ENCODE measurements at regions not wholly inside any gene's neighbourhood (a gene's known extent, or its start where the extent isn't known, plus 50 kb on each side); places are given as distances from the start of the nearest gene placed in this dataset.
"Not testable (repeated sequence)": the region's sequence is repeated elsewhere in the genome, so short reads cannot be mapped to it uniquely, and the experiment has no call there.

GRCh38 chr20:12072221-12072953 is 154.7 kb downstream of the BTBD3 start:
- H3K4me1 Mint-ChIP-seq (ENCODE audit: low read depth), result no peaks in the 10 kb centered on the region
- DNase-seq, result no peak
- no peak for ATAC-seq
- no peak overlapping the region for H3K4me3 Mint-ChIP-seq
- H3K9me3 Mint-ChIP-seq, result no peaks in the 10 kb centered on the region
- H3K27me3 Mint-ChIP-seq (ENCODE audit: low read depth), result no peaks in the 10 kb centered on the region
- H3K36me3 Mint-ChIP-seq (ENCODE audit: insufficient read depth), result no peaks in the 10 kb centered on the region

DNA sequence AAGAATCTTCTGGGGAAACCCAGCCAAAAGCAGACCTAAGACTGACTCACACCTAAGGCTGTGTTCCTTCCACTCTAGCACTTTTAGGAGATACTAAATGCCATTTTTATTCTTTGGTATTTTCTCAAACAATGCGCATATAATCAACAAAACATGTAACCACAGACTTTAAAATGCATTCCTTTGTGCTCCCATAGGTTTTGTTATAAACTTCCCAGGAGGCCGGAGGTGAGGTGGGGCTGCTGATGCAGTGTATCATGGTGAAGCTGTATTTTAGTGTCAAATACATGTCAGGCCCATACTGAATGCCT is 155.2 kb downstream of the BTBD3 start:
- Mint-ChIP-seq H3K9me3 (no peaks in the 10 kb centered on the region), H3K36me3 (ENCODE audit: insufficient read depth) (no peaks in the 10 kb centered on the region), H3K4me1 (ENCODE audit: low read depth) (no peaks in the 10 kb centered on the region), H3K4me3 (no peak overlapping the region), H3K27me3 (ENCODE audit: low read depth) (no peaks in the 10 kb centered on the region)
- ATAC-seq (no peak), DNase-seq (no peak)

- Mint-ChIP-seq H3K4me3 (no peak overlapping the region), H3K36me3 (ENCODE audit: insufficient read depth) (no peaks in the 10 kb centered on the region), H3K4me1 (ENCODE audit: low read depth) (no peaks in the 10 kb centered on the region), H3K27me3 (ENCODE audit: low read depth) (no peaks in the 10 kb centered on the region), H3K9me3 (no peaks in the 10 kb centered on the region)
- DNase-seq (no peak), ATAC-seq (no peak)
These were observed 156.5 kb downstream of the BTBD3 start for GRCh38 chr20:12074111-12074655.

- Mint-ChIP-seq H3K4me3 (no peak overlapping the region), H3K4me1 (ENCODE audit: low read depth) (no peaks in the 10 kb centered on the region), H3K9me3 (no peaks in the 10 kb centered on the region), H3K36me3 (ENCODE audit: insufficient read depth) (no peaks in the 10 kb centered on the region), H3K27me3 (ENCODE audit: low read depth) (no peaks in the 10 kb centered on the region)
- ATAC-seq (no peak), DNase-seq (no peak)
These were observed 158.5 kb downstream of the BTBD3 start for GRCh38 chr20:12076200-12076599.

DNA sequence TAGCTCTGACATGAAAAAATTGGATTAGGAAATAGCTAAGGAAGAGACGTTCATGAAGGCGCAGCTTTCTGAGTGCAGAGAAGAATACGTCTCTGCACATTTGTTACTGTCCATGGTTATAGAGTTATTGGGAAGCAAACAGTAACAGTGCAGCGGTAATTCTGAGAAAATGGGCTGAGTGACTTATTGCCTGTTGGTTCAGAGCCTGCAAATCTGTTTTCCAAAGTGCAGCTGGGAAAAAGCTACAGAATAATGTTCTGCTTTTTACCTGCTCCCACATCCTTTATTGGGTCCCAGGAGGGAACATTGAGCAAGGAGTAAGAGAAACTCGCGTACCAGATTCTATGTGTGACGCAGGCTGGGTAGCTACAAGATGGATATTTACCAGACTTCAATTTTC is 160.2 kb downstream of the BTBD3 start:
- H3K36me3 Mint-ChIP-seq (ENCODE audit: insufficient read depth), result no peaks in the 10 kb centered on the region
- no peaks in the 10 kb centered on the region for H3K4me1 Mint-ChIP-seq (ENCODE audit: low read depth)
- H3K9me3 Mint-ChIP-seq, result no peaks in the 10 kb centered on the region
- no peak for DNase-seq
- no peak overlapping the region for H3K4me3 Mint-ChIP-seq
- no peaks in the 10 kb centered on the region for H3K27me3 Mint-ChIP-seq (ENCODE audit: low read depth)
- ATAC-seq, result no peak

- Mint-ChIP-seq H3K4me3 (no peak overlapping the region), H3K9me3 (no peaks in the 10 kb centered on the region), H3K4me1 (ENCODE audit: low read depth) (no peaks in the 10 kb centered on the region), H3K36me3 (ENCODE audit: insufficient read depth) (no peaks in the 10 kb centered on the region), H3K27me3 (ENCODE audit: low read depth) (no peaks in the 10 kb centered on the region)
- ATAC-seq (no peak), DNase-seq (no peak)
These were observed 161.8 kb downstream of the BTBD3 start for GRCh38 chr20:12079490-12079889.

DNA sequence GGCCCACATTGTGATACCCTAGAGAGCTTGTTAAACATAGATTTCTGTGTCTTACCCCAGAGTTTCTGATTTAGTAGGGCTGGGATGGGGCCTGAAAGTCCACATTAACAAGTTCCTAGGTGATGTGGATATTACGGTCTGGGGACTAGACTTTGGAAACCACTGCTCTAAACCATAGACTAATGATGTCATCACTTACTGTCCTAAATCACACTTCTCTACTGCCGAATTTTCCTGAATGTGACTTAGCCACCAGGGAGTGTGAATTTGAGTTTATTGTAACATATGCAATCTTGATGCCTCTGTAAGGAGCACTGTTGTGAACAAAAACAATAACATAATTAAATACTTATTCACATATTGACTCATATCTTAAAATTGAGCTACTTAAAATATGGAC is 165.6 kb downstream of the BTBD3 start:
- Mint-ChIP-seq H3K36me3 (ENCODE audit: insufficient read depth) (no peaks in the 10 kb centered on the region), H3K27me3 (ENCODE audit: low read depth) (no peaks in the 10 kb centered on the region), H3K4me3 (no peak overlapping the region), H3K9me3 (peaks cover 4% of the 10 kb centered on the region), H3K4me1 (ENCODE audit: low read depth) (no peaks in the 10 kb centered on the region)
- no peak for DNase-seq
- no peak for ATAC-seq

- Mint-ChIP-seq H3K4me3 (no peak overlapping the region), H3K9me3 (peaks cover 12% of the 10 kb centered on the region)
These were observed 166.8 kb downstream of the BTBD3 start for GRCh38 chr20:12084482-12084881.

GRCh38 chr20:12086359-12086758 is 168.7 kb downstream of the BTBD3 start:
- Mint-ChIP-seq H3K36me3 (ENCODE audit: insufficient read depth) (no peaks in the 10 kb centered on the region), H3K4me1 (ENCODE audit: low read depth) (no peaks in the 10 kb centered on the region), H3K4me3 (no peak overlapping the region), H3K9me3 (peaks cover 12% of the 10 kb centered on the region), H3K27me3 (ENCODE audit: low read depth) (no peaks in the 10 kb centered on the region)
- no peak for ATAC-seq
- no peak for DNase-seq

More at GRCh38 chr20:12084482-12084881, 166.8 kb downstream of the BTBD3 start:
- Mint-ChIP-seq H3K27me3 (ENCODE audit: low read depth) (no peaks in the 10 kb centered on the region), H3K36me3 (ENCODE audit: insufficient read depth) (no peaks in the 10 kb centered on the region), H3K4me1 (ENCODE audit: low read depth) (no peaks in the 10 kb centered on the region)
- no peak for ATAC-seq
- no peak for DNase-seq

DNA sequence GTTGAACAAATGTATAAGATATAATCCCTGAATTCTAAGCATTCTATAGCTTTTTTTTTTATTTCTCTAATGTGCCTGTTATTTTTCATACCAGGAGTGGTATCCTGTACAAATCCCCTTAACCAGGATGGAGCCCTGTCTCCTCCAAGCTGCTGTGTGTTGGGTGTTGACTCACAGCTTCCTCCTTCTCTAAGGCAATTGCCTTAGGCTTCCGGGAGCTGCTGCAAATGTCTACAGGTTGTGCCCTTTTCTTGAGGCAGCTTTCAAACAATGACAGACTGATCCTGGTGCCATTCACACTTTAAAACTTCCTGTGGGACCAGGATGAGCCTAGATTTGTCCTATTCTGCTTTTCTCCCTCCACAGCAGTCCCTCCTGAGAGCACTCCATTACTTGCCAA is 173.2 kb downstream of the BTBD3 start:
- peaks cover 12% of the 10 kb centered on the region for H3K9me3 Mint-ChIP-seq
- no peaks in the 10 kb centered on the region for H3K4me1 Mint-ChIP-seq (ENCODE audit: low read depth)
- H3K36me3 Mint-ChIP-seq (ENCODE audit: insufficient read depth), result no peaks in the 10 kb centered on the region
- no peaks in the 10 kb centered on the region for H3K27me3 Mint-ChIP-seq (ENCODE audit: low read depth)
- DNase-seq (no peak), ATAC-seq (no peak)
- no peak overlapping the region for H3K4me3 Mint-ChIP-seq

DNA sequence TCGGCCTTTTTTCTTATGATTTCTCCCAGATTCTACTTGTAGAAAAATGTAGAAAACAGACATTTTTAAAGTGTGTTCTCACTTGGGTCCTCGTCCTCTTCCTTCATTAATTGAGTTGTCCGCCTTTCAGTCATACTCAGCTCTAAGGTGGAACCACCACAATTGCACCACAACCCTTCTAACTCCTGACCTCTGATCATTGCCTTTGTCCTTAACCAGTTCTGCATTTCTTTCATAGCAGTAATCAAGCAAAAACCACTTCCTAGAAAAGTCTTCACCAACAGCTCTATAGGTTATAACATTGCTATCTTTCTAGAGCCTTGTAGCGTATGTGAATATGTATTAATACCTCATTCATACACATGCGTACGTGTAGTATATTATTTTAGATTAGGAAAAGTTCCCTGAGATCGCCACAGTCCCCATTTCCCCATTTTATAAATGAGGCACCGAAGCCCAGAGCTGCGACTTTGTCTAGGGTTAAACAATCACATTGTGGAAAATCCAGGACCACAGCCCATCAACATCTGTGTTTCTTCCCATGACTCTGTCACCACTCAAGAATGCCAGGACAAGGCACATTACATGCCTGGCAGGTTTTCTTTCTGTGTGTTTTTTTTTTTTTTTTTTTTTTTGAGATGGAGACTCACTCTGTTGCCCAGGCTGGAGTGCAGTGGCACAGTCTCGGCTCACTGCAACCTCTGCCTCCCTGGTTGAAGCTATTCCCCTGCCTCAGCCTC is 175.5 kb downstream of the BTBD3 start:
- DNase-seq (no peak), ATAC-seq (no peak)
- Mint-ChIP-seq H3K27me3 (ENCODE audit: low read depth) (no peaks in the 10 kb centered on the region), H3K9me3 (peaks cover 11% of the 10 kb centered on the region), H3K4me3 (no peak overlapping the region), H3K4me1 (ENCODE audit: low read depth) (no peaks in the 10 kb centered on the region), H3K36me3 (ENCODE audit: insufficient read depth) (no peaks in the 10 kb centered on the region)

- H3K9me3 Mint-ChIP-seq, result not testable (repeated sequence)
These were observed 176.1 kb downstream of the BTBD3 start for GRCh38 chr20:12093797-12094190.

GRCh38 chr20:12095180-12095920 is 177.7 kb downstream of the BTBD3 start:
- no peaks in the 10 kb centered on the region for H3K4me1 Mint-ChIP-seq (ENCODE audit: low read depth)
- no peak for ATAC-seq

More at GRCh38 chr20:12093797-12094190, 176.1 kb downstream of the BTBD3 start:
- DNase-seq; H3K27me3 Mint-ChIP-seq (ENCODE audit: low read depth); H3K4me1 Mint-ChIP-seq (ENCODE audit: low read depth); ATAC-seq; H3K36me3 Mint-ChIP-seq (ENCODE audit: insufficient read depth); H3K4me3 Mint-ChIP-seq: not testable (repeated sequence)

DNA sequence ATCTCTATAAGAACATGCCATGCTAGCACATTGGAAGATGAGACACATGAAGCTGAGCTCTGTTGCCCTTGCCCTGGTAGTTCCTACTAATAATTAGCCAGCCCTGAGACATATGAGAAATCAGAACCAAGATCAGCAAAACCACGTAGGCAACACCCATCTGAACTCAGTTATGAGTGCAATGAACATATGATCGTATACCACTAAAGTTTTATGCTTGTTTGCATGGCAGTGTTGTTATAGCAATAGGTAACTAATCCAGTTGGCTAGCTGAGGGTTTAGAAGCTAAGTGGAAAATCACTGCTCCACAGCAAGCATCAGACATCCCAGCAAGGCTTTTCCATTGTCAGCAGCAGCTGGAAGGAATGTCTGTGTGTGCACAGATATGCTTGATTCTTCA is 180.7 kb downstream of the BTBD3 start:
- no peaks in the 10 kb centered on the region for H3K36me3 Mint-ChIP-seq (ENCODE audit: insufficient read depth)
- H3K9me3 Mint-ChIP-seq, result peaks cover 7% of the 10 kb centered on the region
- H3K27me3 Mint-ChIP-seq (ENCODE audit: low read depth), result no peaks in the 10 kb centered on the region
- no peaks in the 10 kb centered on the region for H3K4me1 Mint-ChIP-seq (ENCODE audit: low read depth)
- ATAC-seq, result no peak
- DNase-seq, result no peak
- no peak overlapping the region for H3K4me3 Mint-ChIP-seq

More at GRCh38 chr20:12095180-12095920, 177.7 kb downstream of the BTBD3 start:
- DNase-seq, result no peak
- Mint-ChIP-seq H3K27me3 (ENCODE audit: low read depth) (no peaks in the 10 kb centered on the region), H3K9me3 (peaks cover 3% of the 10 kb centered on the region), H3K4me3 (no peak overlapping the region), H3K36me3 (ENCODE audit: insufficient read depth) (no peaks in the 10 kb centered on the region)
